Stimulated activated naive B cell treated with anti-CD40 and anti-IgM and Interleukin-4, amounts not matched to agents 10 μg/mL and 1 μg/mL and 100 μg/mL, for 72 hours (primary cell): ENCODE measurements at regions not wholly inside any gene's neighbourhood (a gene's known extent, or its start where the extent isn't known, plus 50 kb on each side); places are given as distances from the start of the nearest gene placed in this dataset.
A peak's percentile ranks its signal among the peaks of the same experiment; 100 is the strongest.
"Not testable (repeated sequence)": the region's sequence is repeated elsewhere in the genome, so short reads cannot be mapped to it uniquely, and the experiment has no call there.

ENCODE experiments used
- ATAC-seq, 2 donors: fragments of 150-1000 bp; cut with Tn5 transposase; replicated peaks; 2 replicates each; pipeline ENCODE4 v1.10.0; 2021; ENCODE audit warnings: moderate library complexity in 1 of 2
- DNase-seq: peaks from one replicate; pipeline ENCODE4 v3.0.0; 2021
- H3K27ac Mint-ChIP-seq: one replicate; pipeline ENCODE4 v1.8.0; 2022; ENCODE audit warnings: mild to moderate bottlenecking, mixed read lengths
- H3K27me3 Mint-ChIP-seq, 2 donors: one replicate each; pipeline ENCODE4 v1.8.0; 2022; ENCODE audit warnings: mixed read lengths in 2 of 2
- H3K36me3 Mint-ChIP-seq, 2 donors: one replicate each; pipeline ENCODE4 v1.8.0; 2022; ENCODE audit warnings: mixed read lengths in 2 of 2, mild to moderate bottlenecking in 1 of 2
- H3K4me1 Mint-ChIP-seq, 2 donors: one replicate each; pipeline ENCODE4 v1.8.0; 2022; ENCODE audit warnings: mixed read lengths in 2 of 2, mild to moderate bottlenecking in 1 of 2
- H3K4me3 Mint-ChIP-seq, 2 donors: one replicate each; pipeline ENCODE4 v1.8.0; 2022; ENCODE audit warnings: mild to moderate bottlenecking in 2 of 2, mixed read lengths in 2 of 2, moderate library complexity in 1 of 2
- H3K9me3 Mint-ChIP-seq, 2 donors: one replicate each; pipeline ENCODE4 v1.8.0; 2022; ENCODE audit warnings: mixed read lengths in 2 of 2, mild to moderate bottlenecking in 1 of 2

DNA sequence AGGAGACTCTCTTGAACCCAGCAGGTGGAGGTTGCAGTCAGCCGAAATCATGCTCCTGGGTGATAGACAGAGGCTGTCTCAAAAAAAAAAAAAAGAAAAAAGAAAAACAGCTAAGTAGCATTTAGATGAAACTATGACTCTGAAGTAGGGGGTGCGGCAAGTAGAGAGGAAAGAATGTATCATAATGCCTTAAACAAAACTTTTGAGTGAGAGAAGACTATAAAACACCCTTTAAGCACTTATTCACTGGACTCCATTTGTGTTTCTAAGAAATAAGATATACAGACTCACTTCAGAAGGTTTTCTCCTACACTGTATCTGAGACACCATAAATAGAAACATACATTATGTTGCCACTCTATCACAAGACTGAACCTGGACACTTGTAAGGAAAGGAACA is 78.9 kb upstream of the NBPF20 start:
- not testable (repeated sequence) for H3K27ac Mint-ChIP-seq, H3K4me3 Mint-ChIP-seq, H3K27me3 Mint-ChIP-seq, H3K9me3 Mint-ChIP-seq, H3K4me1 Mint-ChIP-seq, ATAC-seq, DNase-seq, H3K36me3 Mint-ChIP-seq

DNA sequence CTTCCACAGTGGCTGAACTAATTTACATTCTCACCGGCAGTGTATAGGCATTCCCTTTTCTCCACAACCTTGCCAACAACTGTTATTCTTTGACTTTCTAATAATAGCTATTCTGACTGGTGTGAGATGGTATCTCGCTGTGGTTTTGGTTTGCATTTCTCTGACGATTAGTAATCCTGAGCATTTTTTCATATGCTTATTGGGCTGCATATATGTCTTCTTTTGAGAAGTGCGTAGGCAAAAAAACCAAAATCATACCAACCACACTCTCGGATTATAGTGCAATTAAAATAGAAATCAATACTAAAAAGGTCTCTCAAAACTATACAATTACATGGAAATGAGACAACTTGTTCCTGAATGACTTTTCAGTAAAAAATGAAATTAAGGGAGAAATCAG is 74.8 kb upstream of the NBPF20 start:
- H3K27ac Mint-ChIP-seq, H3K4me3 Mint-ChIP-seq, H3K36me3 Mint-ChIP-seq: not testable (repeated sequence)

DNA sequence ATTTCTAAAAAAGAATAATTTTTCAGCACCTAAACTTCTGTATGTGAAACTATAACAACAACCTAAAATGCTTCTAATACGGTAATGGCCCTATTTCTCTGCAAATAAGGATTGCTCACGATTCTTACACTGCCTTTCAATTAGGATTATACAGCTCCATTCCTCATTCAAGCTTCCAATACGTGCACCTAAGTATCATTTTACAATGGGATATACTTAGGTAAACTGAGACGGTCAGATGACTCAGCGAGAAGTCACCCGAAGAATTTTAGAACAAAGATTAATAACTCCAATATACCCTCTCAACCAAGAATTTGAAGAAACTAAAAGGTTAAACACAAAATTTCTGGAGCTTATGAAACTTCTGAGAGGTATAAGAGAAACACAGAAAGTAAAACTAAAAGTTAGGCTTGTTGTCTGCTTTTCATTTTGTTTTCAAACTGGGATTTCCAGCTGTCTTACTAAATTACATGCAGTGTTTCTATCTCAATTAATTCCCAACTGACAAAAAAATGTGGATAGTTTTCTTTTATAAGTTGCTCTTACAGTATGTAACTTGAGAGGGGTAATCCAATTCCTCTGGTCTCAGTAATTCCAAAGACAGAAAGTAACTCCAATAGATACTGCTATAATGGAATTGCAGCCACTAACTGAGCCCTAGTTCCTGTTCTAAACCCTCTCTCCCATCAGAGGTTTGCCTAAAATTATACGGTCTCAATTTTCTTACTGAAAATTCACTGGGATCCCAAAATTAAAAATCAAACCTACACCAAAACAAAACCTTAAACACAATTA is 69.9 kb upstream of the NBPF20 start:
- H3K27me3 Mint-ChIP-seq, H3K27ac Mint-ChIP-seq, H3K4me3 Mint-ChIP-seq, ATAC-seq, DNase-seq, H3K9me3 Mint-ChIP-seq, H3K36me3 Mint-ChIP-seq, H3K4me1 Mint-ChIP-seq: not testable (repeated sequence)

More for the DNA sequence above, 74.8 kb upstream of the NBPF20 start:
- H3K4me1 Mint-ChIP-seq, H3K9me3 Mint-ChIP-seq, H3K27me3 Mint-ChIP-seq, DNase-seq: not testable (repeated sequence)
- ATAC-seq: peak in 1 of 2 donors; percentile 20

DNA sequence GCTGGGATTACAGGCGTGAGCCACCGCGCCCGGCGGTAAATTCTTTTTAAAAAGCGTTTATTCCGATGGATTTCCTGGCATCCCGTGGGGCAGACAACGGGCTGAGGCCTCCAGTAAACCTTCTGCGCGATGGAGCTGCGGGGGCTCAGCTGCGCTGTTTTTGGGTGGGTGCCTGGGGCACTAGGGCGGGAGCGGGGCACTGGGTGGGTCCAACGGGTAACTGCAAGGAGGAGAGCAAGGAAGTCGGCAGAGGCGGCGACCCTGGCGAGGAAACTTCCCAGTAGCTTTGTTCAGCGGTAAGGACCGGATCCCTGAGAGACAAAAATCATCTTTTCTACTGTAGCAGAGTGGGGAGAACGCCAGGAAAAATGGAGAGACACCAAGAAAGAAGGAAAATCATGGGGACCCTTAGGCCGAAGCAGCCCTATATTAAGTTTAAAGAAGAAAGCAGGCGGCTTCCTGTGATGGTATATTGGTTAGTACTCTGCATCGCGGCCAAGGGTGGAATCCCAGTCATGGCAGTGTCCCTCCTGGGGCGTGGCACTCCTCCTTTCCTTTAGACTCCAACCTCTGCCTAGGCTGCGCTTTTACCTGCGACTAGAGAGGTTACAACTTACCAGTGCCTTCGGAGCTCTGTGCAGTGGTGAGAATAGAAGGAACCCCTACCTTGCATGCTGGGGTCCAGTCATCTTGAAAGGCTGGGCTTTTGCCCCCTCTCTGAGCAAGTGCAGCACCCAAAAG is 63.0 kb upstream of the NBPF20 start:
- not testable (repeated sequence) for DNase-seq, H3K36me3 Mint-ChIP-seq, H3K4me1 Mint-ChIP-seq, H3K27ac Mint-ChIP-seq, H3K9me3 Mint-ChIP-seq
- Mint-ChIP-seq H3K27me3 (peaks cover 6 to 12% of the 10 kb centered on the region in 2 donors), H3K4me3 (peak overlapping the region; percentile 68 to 72)
- peak in 1 of 2 donors; percentile 20 for ATAC-seq

DNA sequence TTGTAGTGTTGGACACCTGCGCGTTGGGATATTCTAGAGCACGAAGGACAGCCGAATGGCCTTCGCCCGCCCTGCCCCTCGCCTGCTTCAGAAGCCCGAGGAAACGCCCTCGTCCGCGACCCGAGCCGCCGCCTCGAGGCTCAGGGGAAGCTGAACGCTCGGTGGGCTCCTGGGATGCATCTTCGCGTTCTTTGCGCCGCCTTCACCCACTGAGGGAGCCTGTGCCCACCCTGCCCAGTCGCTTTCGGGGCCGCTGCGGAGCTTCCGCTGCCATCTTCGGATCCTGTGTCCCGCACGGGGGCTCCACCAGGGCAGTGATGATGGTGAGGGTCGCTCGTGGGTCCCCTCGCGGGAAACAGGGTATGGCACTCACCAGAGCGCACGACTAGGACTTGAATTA is 61.8 kb upstream of the NBPF20 start:
- not testable (repeated sequence) for H3K27ac Mint-ChIP-seq, H3K9me3 Mint-ChIP-seq, H3K4me1 Mint-ChIP-seq, DNase-seq, H3K36me3 Mint-ChIP-seq
- peak; percentile 19 to 38 for ATAC-seq
- H3K27me3 Mint-ChIP-seq: peaks cover 10 to 16% of the 10 kb centered on the region in 2 donors
- H3K4me3 Mint-ChIP-seq: peak overlapping the region; percentile 69 to 75

DNA sequence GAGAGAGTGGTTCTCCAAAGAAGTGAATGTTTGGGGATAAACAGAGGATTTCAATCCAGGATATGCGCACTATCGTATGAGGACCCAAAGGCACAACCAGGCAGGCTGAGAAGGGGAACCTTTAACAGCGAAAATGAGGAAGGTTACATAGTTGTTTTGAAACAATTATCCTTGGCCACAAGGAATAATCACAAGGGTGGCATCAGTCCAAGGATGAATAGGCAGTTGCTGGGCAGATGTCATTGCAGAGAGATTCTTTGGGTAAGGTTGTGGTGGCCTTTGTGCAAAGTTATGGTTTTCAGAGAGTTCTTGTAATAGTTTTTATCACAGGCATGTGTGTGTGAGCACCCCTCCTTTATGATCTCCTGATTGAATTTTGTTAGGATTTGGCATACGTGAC is 58.9 kb upstream of the NBPF20 start:
- DNase-seq, ATAC-seq, H3K4me1 Mint-ChIP-seq, H3K9me3 Mint-ChIP-seq, H3K4me3 Mint-ChIP-seq, H3K27ac Mint-ChIP-seq, H3K36me3 Mint-ChIP-seq: not testable (repeated sequence)
- H3K27me3 Mint-ChIP-seq: peaks cover 10 to 16% of the 10 kb centered on the region in 2 donors

DNA sequence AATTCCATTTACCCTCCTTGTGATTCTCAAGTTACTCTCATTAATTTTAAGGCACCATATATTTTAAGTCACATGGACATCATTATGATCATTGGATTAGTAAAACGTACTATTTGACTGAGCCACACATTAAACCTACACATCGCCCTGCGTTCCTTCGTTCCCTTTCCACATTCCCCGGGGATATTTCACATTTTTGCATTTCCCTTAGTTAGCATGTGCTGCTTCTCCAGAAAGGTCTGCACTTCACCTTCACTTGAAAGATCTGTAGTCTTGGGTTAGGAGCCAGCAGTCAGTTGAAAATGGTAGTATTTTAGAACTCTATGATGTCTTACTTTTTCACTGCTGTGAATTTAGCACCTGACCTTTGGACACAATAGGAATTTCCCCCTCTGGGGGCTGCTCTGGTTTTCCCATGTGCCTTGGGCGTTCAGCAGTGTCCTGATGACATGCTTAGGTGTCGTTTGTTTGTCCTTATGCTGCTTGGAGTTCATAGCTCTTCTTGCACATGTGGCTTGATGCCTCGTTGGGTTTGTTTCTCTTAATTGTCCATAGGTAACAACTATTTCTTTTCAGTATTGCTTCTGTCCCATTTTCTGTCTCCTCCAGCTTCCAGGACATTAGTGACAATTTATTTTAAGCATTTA is 56.9 kb upstream of the NBPF20 start:
- H3K9me3 Mint-ChIP-seq, H3K4me1 Mint-ChIP-seq, DNase-seq, H3K36me3 Mint-ChIP-seq, ATAC-seq, H3K4me3 Mint-ChIP-seq, H3K27ac Mint-ChIP-seq: not testable (repeated sequence)
- H3K27me3 Mint-ChIP-seq: peaks cover 10 to 16% of the 10 kb centered on the region in 2 donors

DNA sequence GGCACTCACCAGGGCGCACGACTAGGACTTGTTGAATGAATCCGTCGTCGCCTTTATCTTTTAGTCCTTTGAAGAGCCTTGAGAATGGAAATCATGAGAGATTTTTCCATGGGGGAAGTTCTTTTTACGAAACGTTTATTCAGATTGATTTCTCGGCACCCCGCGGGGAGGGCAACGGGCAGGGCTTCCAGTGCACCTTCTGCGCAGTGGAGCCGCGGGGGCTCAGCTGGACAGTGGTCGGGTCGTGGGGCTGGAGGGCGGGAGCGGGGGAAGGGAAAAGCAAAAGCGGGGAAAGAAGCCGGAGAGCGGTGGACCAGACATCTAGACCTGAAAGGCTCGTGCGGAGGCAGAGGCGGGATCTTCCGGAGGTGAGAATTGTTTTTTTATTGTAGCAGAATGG is 50.6 kb upstream of the NBPF20 start:
- H3K4me1 Mint-ChIP-seq, H3K27me3 Mint-ChIP-seq, DNase-seq, H3K9me3 Mint-ChIP-seq, H3K36me3 Mint-ChIP-seq, ATAC-seq: not testable (repeated sequence)
- peak overlapping the region; percentile 47 for H3K27ac Mint-ChIP-seq
- H3K4me3 Mint-ChIP-seq: peak overlapping the region; percentile 70 to 78

DNA sequence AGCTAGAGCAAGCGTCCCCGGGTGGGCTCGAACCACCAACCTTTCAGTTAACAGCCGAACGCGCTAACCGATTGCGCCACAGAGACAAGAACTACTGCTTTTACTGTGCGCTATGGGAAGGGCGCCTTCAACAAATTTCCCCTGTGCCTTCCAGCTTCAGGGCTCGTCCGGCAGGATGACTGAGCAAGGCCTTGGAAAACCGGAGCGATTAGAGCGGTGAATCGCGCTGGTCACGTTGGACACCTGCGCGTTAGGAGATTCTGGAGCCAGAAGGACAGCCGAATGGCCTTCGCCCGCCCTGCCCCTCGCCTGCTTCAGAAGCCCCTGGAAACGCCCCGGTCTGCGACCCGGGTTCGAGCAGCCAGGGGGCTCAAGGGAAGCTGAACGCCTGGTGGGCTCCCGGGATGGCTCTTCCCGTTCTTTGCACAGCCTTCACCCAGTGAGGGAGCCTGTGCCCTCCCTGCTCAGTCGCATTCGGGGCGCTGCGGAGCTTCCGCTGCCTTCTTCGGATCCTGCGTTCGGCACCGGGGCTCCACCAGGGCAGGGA is 50.0 kb upstream of the NBPF20 start:
- not testable (repeated sequence) for H3K4me1 Mint-ChIP-seq, DNase-seq, H3K27me3 Mint-ChIP-seq, H3K36me3 Mint-ChIP-seq, H3K9me3 Mint-ChIP-seq, ATAC-seq
- peak overlapping the region; percentile 78 for H3K4me3 Mint-ChIP-seq
- H3K27ac Mint-ChIP-seq: peak overlapping the region; percentile 93
